ENCODE measurements at regions not wholly inside any gene's neighbourhood (a gene's known extent, or its start where the extent isn't known, plus 50 kb on each side); places are given as distances from the start of the nearest gene placed in this dataset.

GRCh38 chr7:155999631-156000489 lies 187.6 kb upstream of the SHH start:
- DNase-seq: no peak

- DNase-seq: no peak
Observed at GRCh38 chr7:155998766-155999630, 186.7 kb upstream of the SHH start.

- no peak for DNase-seq
Observed at GRCh38 chr7:155998328-155998691, 186.0 kb upstream of the SHH start.

GRCh38 chr7:155997431-155998327 lies 185.4 kb upstream of the SHH start:
- no peak for DNase-seq

GRCh38 chr7:155996718-155997280 lies 184.5 kb upstream of the SHH start:
- DNase-seq: no peak

GRCh38 chr7:155995183-155995612 lies 182.9 kb upstream of the SHH start:
- no peak for DNase-seq

GRCh38 chr7:155994279-155994811 lies 182.1 kb upstream of the SHH start:
- DNase-seq: no peak

- no peak for DNase-seq
Observed at GRCh38 chr7:155993420-155994278, 181.4 kb upstream of the SHH start.

GRCh38 chr7:155992974-155993373 lies 180.7 kb upstream of the SHH start:
- no peak for DNase-seq

- DNase-seq: no peak
Observed at GRCh38 chr7:155992538-155992937, 180.3 kb upstream of the SHH start.

GRCh38 chr7:155992107-155992506 lies 179.8 kb upstream of the SHH start:
- no peak for DNase-seq

GRCh38 chr7:155991470-155991869 lies 179.2 kb upstream of the SHH start:
- DNase-seq: no peak

- DNase-seq: no peak
Observed at GRCh38 chr7:155988416-155988815, 176.2 kb upstream of the SHH start.

GRCh38 chr7:155987681-155988235 lies 175.5 kb upstream of the SHH start:
- no peak for DNase-seq

GRCh38 chr7:155986497-155987160 lies 174.4 kb upstream of the SHH start:
- DNase-seq: no peak

- DNase-seq: no peak
Observed at GRCh38 chr7:155985518-155986250, 173.4 kb upstream of the SHH start.

- DNase-seq: no peak
Observed at GRCh38 chr7:155984609-155985405, 172.5 kb upstream of the SHH start.

GRCh38 chr7:155984028-155984580 lies 171.8 kb upstream of the SHH start:
- DNase-seq: no peak
